ENCODE measurements at regions not wholly inside any gene's neighbourhood (a gene's known extent, or its start where the extent isn't known, plus 50 kb on each side); places are given as distances from the start of the nearest gene placed in this dataset.
"Not testable (repeated sequence)": the region's sequence is repeated elsewhere in the genome, so short reads cannot be mapped to it uniquely, and the experiment has no call there.

DNA sequence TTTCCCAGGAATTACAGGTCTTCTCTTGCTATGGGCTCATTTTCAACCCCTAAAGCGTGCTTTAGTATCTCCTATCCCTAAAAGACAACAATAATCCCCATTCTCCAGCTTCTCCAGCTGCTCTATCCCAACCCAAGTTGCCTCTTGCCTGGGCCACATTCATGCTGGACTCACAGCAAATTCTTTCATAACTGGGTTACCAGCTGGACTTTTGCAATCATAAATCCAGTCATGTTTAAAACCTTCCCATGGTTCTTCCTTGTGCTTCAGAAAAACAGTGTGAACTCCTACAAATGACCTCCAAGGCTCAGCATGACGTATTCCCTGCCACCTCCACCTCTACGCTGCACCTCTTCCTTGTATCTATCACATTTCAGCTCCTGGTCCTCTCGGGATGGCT is 346.9 kb downstream of the GADD45G start:
- DNase-seq = no peak
- H3K9me3 ChIP-seq (ENCODE audit: control insufficient read depth, low read length) = no peaks in the 10 kb centered on the region
- H3K9me3 Mint-ChIP-seq = no peaks in the 10 kb centered on the region
- H3K27me3 Mint-ChIP-seq (ENCODE audit: insufficient read depth) = peaks cover 27% of the 10 kb centered on the region
- H3K36me3 Mint-ChIP-seq (ENCODE audit: low read depth) = no peaks in the 10 kb centered on the region
- H3K36me3 ChIP-seq (ENCODE audit: control insufficient read depth, insufficient read depth, low read length) = no peaks in the 10 kb centered on the region
- TF ChIP-seq, protein P1, sequence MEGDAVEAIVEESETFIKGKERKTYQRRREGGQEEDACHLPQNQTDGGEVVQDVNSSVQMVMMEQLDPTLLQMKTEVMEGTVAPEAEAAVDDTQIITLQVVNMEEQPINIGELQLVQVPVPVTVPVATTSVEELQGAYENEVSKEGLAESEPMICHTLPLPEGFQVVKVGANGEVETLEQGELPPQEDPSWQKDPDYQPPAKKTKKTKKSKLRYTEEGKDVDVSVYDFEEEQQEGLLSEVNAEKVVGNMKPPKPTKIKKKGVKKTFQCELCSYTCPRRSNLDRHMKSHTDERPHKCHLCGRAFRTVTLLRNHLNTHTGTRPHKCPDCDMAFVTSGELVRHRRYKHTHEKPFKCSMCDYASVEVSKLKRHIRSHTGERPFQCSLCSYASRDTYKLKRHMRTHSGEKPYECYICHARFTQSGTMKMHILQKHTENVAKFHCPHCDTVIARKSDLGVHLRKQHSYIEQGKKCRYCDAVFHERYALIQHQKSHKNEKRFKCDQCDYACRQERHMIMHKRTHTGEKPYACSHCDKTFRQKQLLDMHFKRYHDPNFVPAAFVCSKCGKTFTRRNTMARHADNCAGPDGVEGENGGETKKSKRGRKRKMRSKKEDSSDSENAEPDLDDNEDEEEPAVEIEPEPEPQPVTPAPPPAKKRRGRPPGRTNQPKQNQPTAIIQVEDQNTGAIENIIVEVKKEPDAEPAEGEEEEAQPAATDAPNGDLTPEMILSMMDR (conservative IDR thresholded peaks at IDR 0.05) = no peak
- no peak overlapping the region for H3K4me3 ChIP-seq (ENCODE audit: low read length)
- no peaks in the 10 kb centered on the region for H3K27me3 ChIP-seq (ENCODE audit: control insufficient read depth, insufficient read depth, low read length, poor library complexity, severe bottlenecking)
- H3K4me1 ChIP-seq (ENCODE audit: control insufficient read depth, insufficient read depth, low read length) = no peaks in the 10 kb centered on the region
- H3K4me3 Mint-ChIP-seq = no peak overlapping the region
- no peak overlapping the region for H3K27ac Mint-ChIP-seq
- peaks cover 19% of the 10 kb centered on the region for H3K4me1 Mint-ChIP-seq
- no peak overlapping the region for H3K9ac ChIP-seq (ENCODE audit: extremely low read depth, low read length, poor library complexity, severe bottlenecking)
- WGBS, 2 experiments (ENCODE audit: insufficient coverage in 1 of 2, insufficient read length in 1 of 2) = 91 to 98% methylated on average over 3 to 4 of the region's 4 CpGs
- H3K27ac ChIP-seq (ENCODE audit: low read depth, low read length) = no peak overlapping the region

DNA sequence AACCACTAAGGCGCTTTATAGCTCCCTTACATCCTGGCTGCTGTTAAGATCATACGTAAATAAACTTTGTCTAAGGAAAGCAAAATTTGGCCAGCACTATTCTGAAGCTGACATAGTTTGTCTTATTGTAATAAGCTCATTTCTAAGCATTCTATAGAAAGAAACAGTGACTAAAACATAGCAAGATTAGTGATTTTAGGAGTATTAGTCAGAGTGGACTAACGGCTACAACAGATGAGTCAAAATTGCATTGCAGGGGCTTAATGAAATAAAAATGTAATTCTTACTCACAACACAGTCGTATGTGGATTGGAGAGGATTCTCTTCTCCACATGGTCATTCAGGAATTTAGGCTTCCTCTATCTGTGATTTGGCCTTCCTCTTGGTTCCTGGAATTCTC is 347.6 kb downstream of the GADD45G start:
- Histone ChIP-seq H3K27ac (ENCODE audit: low read depth, low read length) (no peak overlapping the region), H3K9ac (ENCODE audit: extremely low read depth, low read length, poor library complexity, severe bottlenecking) (no peak overlapping the region), H3K4me1 (ENCODE audit: control insufficient read depth, insufficient read depth, low read length) (no peaks in the 10 kb centered on the region), H3K9me3 (ENCODE audit: control insufficient read depth, low read length) (no peaks in the 10 kb centered on the region), H3K36me3 (ENCODE audit: control insufficient read depth, insufficient read depth, low read length) (no peaks in the 10 kb centered on the region), H3K27me3 (ENCODE audit: control insufficient read depth, insufficient read depth, low read length, poor library complexity, severe bottlenecking) (no peaks in the 10 kb centered on the region), H3K4me3 (ENCODE audit: low read length) (no peak overlapping the region)
- TF ChIP-seq, protein P1 (conservative IDR thresholded peaks at IDR 0.05) = no peak
- H3K27me3 Mint-ChIP-seq (ENCODE audit: insufficient read depth) = peaks cover 23% of the 10 kb centered on the region
- H3K4me1 Mint-ChIP-seq = peaks cover 19% of the 10 kb centered on the region
- no peaks in the 10 kb centered on the region for H3K9me3 Mint-ChIP-seq
- no peak overlapping the region for H3K27ac Mint-ChIP-seq
- no peak overlapping the region for H3K4me3 Mint-ChIP-seq
- H3K36me3 Mint-ChIP-seq (ENCODE audit: low read depth) = no peaks in the 10 kb centered on the region
- 94 to 100% methylated on average over 1 to 4 of the region's 4 CpGs for WGBS, 2 experiments (ENCODE audit: insufficient coverage in 1 of 2, insufficient read length in 1 of 2)
- DNase-seq = no peak

DNA sequence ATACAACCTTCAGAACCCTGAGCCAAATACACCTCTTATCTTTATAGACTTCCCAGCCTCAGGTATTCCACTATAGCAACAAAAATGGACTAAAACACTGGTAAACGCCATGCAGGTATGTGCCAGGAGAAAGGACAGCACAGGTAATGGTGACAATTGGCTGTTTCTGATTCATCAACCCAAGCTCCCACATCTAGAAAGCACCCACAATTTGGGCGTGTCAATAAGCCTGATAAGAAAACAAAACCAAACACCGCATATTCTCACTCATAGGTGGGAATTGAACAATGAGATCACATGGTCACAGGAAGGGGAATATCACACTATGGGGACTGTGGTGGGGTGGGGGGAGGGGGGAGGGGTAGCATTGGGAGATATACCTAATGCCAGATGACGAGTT is 348.5 kb downstream of the GADD45G start:
- H3K9ac ChIP-seq (ENCODE audit: extremely low read depth, low read length, poor library complexity, severe bottlenecking); H3K9me3 Mint-ChIP-seq; DNase-seq; H3K9me3 ChIP-seq (ENCODE audit: control insufficient read depth, low read length); H3K36me3 Mint-ChIP-seq (ENCODE audit: low read depth); H3K27ac Mint-ChIP-seq; H3K4me1 ChIP-seq (ENCODE audit: control insufficient read depth, insufficient read depth, low read length); H3K27me3 ChIP-seq (ENCODE audit: control insufficient read depth, insufficient read depth, low read length, poor library complexity, severe bottlenecking); H3K4me3 Mint-ChIP-seq; H3K4me3 ChIP-seq (ENCODE audit: low read length); H3K27ac ChIP-seq (ENCODE audit: low read depth, low read length); H3K36me3 ChIP-seq (ENCODE audit: control insufficient read depth, insufficient read depth, low read length): not testable (repeated sequence)
- H3K4me1 Mint-ChIP-seq = peaks cover 17% of the 10 kb centered on the region
- WGBS, 2 experiments (ENCODE audit: insufficient coverage in 1 of 2, insufficient read length in 1 of 2) = 96 to 100% methylated on average over 1 to 3 of the region's 4 CpGs
- H3K27me3 Mint-ChIP-seq (ENCODE audit: insufficient read depth) = peaks cover 21% of the 10 kb centered on the region

Measured in endodermal cell (in vitro differentiated cells).